Uterus (tissue), 3 donors: ENCODE measurements at regions not wholly inside any gene's neighbourhood (a gene's known extent, or its start where the extent isn't known, plus 50 kb on each side); places are given as distances from the start of the nearest gene placed in this dataset.

Experiments
- DNase-seq, 2 donors: peaks; one replicate each; pipeline ENCODE4 v3.0.0-alpha.2; 2019 to 2020
- H3K27ac ChIP-seq, 2 donors: fragments of 200-600 bp; sonication (generic); 1 replicate in 1 of 2; 2 replicates in 1 of 2; pipeline ENCODE4 v1.5.1; 2016 to 2018
- H3K27me3 ChIP-seq, 2 donors: fragments of 200-600 bp; sonication (generic); one replicate each; pipeline ENCODE4 v1.5.1; 2018 to 2019; ENCODE audit warnings: control low read depth in 1 of 2
- H3K36me3 ChIP-seq, 2 donors: fragments of 200-600 bp; sonication (generic); one replicate each; pipeline ENCODE4 v1.5.1; 2019; ENCODE audit warnings: control low read depth in 1 of 2
- H3K4me1 ChIP-seq, 2 donors: fragments of 200-600 bp; sonication (generic); one replicate each; pipeline ENCODE4 v1.5.1; 2018 to 2019; ENCODE audit warnings: control low read depth in 1 of 2
- H3K4me3 ChIP-seq, 2 donors: fragments of 200-600 bp; sonication (generic); 1 replicate in 1 of 2; 2 replicates in 1 of 2; pipeline ENCODE4 v1.5.1; 2018 to 2019; ENCODE audit warnings: mild to moderate bottlenecking in 1 of 2
- H3K9me3 ChIP-seq, 2 donors: fragments of 200-600 bp; sonication (generic); one replicate each; pipeline ENCODE4 v1.5.1; 2019; ENCODE audit warnings: control low read depth in 1 of 2
- POLR2A ChIP-seq, 2 donors: fragments of 450-650 bp; IDR thresholded peaks; one replicate each; pipeline ENCODE4 v1.6.1; 2016; ENCODE audit warnings: antibody characterized with exemption in 2 of 2, mild to moderate bottlenecking in 1 of 2, moderate library complexity in 1 of 2
- intact Hi-C: fragments of 100-400 bp; cut with DNase I; formaldehyde crosslinking; loops from one replicate; pipeline ENCODE4 v1.15.1; 2023; ENCODE audit warnings: low total_unique reads
- TF ChIP-seq, protein P1 (sequence below), 4 experiments: fragments of 200-600 bp in 2 of 4; fragments of 450-650 bp in 2 of 4; sonication (generic) in 2 of 4; IDR thresholded peaks; one replicate each; pipeline ENCODE4 v1.5.1; 2016 to 2019; ENCODE audit warnings: antibody characterized with exemption in 4 of 4, mild to moderate bottlenecking in 2 of 4, moderate library complexity in 1 of 4
- donor health status: DM: yes; HTN: yes; CAD: no.

DNA sequence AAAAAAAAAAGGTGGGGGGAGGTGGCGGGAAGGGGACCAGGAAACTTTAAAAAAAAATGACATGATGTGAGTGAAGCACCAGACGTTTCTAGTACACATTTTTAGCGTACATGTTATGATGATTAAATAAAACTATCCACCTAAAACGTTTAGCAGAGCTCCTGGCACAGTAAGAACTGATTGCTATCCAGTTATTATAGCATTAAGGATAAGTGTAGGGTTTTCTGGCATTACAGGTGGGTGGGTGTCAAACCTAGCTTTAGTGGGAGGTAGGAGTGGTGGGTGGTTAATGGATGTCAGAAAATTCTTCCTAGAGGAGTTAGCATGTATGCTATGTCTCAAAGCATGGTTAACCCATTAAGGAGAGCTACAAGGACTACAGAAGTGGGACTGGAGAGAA lies 2329.5 kb downstream of the MAT2B start:
- no peak for DNase-seq
- Histone ChIP-seq H3K9me3 (no peaks in the 10 kb centered on the region), H3K4me1 (no peaks in the 10 kb centered on the region), H3K4me3 (no peak overlapping the region), H3K36me3 (no peaks in the 10 kb centered on the region), H3K27me3 (no peaks in the 10 kb centered on the region), H3K27ac (no peak overlapping the region)
- TF ChIP-seq, protein P1, sequence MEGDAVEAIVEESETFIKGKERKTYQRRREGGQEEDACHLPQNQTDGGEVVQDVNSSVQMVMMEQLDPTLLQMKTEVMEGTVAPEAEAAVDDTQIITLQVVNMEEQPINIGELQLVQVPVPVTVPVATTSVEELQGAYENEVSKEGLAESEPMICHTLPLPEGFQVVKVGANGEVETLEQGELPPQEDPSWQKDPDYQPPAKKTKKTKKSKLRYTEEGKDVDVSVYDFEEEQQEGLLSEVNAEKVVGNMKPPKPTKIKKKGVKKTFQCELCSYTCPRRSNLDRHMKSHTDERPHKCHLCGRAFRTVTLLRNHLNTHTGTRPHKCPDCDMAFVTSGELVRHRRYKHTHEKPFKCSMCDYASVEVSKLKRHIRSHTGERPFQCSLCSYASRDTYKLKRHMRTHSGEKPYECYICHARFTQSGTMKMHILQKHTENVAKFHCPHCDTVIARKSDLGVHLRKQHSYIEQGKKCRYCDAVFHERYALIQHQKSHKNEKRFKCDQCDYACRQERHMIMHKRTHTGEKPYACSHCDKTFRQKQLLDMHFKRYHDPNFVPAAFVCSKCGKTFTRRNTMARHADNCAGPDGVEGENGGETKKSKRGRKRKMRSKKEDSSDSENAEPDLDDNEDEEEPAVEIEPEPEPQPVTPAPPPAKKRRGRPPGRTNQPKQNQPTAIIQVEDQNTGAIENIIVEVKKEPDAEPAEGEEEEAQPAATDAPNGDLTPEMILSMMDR (IDR thresholded peaks at IDR 0.05): no peak
- no peak for TF ChIP-seq POLR2A (IDR thresholded peaks at IDR 0.05)
- intact Hi-C loops: no loop called here

DNA sequence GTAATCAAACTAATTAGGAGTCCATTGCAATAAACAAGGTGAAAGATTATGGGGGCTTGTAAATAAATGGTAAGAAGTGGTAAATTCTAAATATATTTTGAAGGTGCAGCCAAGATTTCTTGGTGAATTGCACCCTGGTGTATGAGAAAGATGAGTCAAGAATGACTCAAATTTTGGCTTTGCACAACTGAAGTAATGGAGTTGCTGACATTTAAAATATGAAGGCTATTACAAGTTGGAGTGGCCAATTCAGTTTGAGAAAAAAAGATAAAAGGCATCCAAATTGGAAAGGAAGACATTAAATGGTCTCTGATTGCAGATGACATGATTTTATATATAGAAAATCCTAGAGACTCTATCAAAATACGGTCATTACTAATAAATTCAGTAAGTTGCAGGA lies 2330.6 kb downstream of the MAT2B start:
- TF ChIP-seq, protein P1 (IDR thresholded peaks at IDR 0.05): no peak
- TF ChIP-seq POLR2A (IDR thresholded peaks at IDR 0.05): no peak
- DNase-seq: no peak
- intact Hi-C loops: no loop called here
- Histone ChIP-seq H3K4me3 (no peak overlapping the region), H3K4me1 (no peaks in the 10 kb centered on the region), H3K9me3 (no peaks in the 10 kb centered on the region), H3K27me3 (no peaks in the 10 kb centered on the region), H3K27ac (no peak overlapping the region), H3K36me3 (no peaks in the 10 kb centered on the region)

DNA sequence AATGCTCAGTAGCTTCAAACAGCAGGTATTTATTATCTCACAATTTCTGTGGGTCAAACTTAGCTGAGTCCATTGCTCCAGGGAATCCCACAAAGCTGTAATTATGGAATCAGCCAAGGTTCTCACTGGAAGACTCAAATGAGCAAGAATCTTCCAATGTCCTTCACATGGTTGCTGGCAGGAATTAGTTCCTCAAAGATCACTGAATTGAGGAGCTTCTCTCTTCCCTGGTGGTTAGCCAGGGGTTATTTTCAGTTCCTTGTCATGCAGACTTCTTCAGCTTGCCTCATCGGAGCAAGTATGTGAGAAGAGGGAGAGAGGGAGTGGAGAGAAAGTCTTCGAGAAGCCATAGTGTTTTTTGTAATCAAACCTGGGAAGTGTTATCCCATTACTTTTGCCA lies 2331.9 kb downstream of the MAT2B start:
- intact Hi-C loops: no loop called here
- no peaks in the 10 kb centered on the region for H3K27me3 ChIP-seq
- DNase-seq: no peak
- H3K4me3 ChIP-seq: no peak overlapping the region
- H3K36me3 ChIP-seq: no peaks in the 10 kb centered on the region
- TF ChIP-seq, protein P1 (IDR thresholded peaks at IDR 0.05): no peak
- no peak for TF ChIP-seq POLR2A (IDR thresholded peaks at IDR 0.05)
- no peaks in the 10 kb centered on the region for H3K4me1 ChIP-seq
- H3K27ac ChIP-seq: no peak overlapping the region
- no peaks in the 10 kb centered on the region for H3K9me3 ChIP-seq

DNA sequence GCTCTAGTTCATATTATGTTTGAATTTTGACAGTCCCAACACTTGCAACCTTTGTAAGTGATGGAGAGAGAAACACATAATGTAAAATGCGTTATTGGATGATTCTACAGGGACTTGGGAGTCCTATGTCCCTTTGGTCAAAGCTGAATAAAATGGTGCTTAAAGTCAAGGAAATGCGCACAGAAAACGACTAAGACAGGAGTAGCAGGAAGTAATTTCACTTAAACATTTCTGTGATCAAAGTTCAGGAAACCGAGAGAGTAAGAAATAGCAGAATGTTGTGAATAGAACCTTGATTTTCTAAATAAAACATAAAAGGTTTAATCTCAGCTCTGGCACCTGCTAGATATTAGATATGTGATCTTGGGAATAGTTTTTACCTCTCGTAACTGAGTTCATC lies 2339.2 kb downstream of the MAT2B start:
- no peaks in the 10 kb centered on the region for H3K36me3 ChIP-seq
- no peak overlapping the region for H3K27ac ChIP-seq
- no peaks in the 10 kb centered on the region for H3K9me3 ChIP-seq
- no peaks in the 10 kb centered on the region for H3K27me3 ChIP-seq
- intact Hi-C loops: no loop called here
- no peak for DNase-seq
- no peak overlapping the region for H3K4me3 ChIP-seq
- TF ChIP-seq, protein P1 (IDR thresholded peaks at IDR 0.05): no peak
- TF ChIP-seq POLR2A (IDR thresholded peaks at IDR 0.05): no peak
- H3K4me1 ChIP-seq: no peaks in the 10 kb centered on the region

DNA sequence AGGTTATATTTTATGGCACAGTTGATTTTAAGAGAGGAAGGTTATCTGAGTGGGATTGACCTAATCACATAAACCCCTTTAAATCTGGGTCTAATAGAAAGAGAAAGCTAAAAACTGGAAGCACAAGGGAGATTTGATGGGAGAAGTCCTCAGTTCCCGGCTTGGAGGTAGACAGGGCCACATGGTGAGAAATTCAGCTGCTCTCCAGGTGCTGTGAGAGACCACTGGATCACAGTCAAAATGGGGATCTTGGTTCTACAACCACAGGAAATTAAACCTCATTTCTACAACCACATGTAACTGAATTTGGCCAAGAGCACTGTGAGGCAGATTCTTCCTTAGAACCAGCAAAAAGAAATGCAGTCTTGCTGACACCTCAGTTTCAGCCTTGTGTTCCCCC lies 2352.7 kb downstream of the MAT2B start:
- Histone ChIP-seq H3K27ac (no peak overlapping the region), H3K27me3 (no peaks in the 10 kb centered on the region), H3K4me1 (no peaks in the 10 kb centered on the region), H3K9me3 (no peaks in the 10 kb centered on the region), H3K36me3 (no peaks in the 10 kb centered on the region), H3K4me3 (no peak overlapping the region)
- no peak for DNase-seq
- intact Hi-C loops: no loop called here
- no peak for TF ChIP-seq POLR2A (IDR thresholded peaks at IDR 0.05)
- TF ChIP-seq, protein P1 (IDR thresholded peaks at IDR 0.05): no peak
